Spleen (tissue), 7 donors: ENCODE measurements at regions not wholly inside any gene's neighbourhood (a gene's known extent, or its start where the extent isn't known, plus 50 kb on each side); places are given as distances from the start of the nearest gene placed in this dataset.

ENCODE experiments used
- POLR2A ChIP-seq, 3 donors: fragments of 450-650 bp; IDR thresholded peaks; one replicate each; pipeline ENCODE4 v1.5.1; 2017; ENCODE audit warnings: antibody characterized with exemption in 3 of 3, mild to moderate bottlenecking in 1 of 3
- POLR2AphosphoS5 ChIP-seq, 3 donors: sonication (generic); formaldehyde crosslinking; IDR thresholded peaks; one replicate each; pipeline ENCODE4 v1.5.1; 2017; ENCODE audit warnings: antibody characterized with exemption in 3 of 3
- TF ChIP-seq, protein P1 (sequence below), 11 experiments: fragments of 200-600 bp in 7 of 11; fragments of 450-650 bp in 4 of 11; sonication (generic) in 4 of 11; IDR thresholded peaks in 8 of 11; conservative IDR thresholded peaks in 3 of 11; 1 replicate in 7 of 11; 2 replicates in 4 of 11; pipeline versions ENCODE4 v1.4.0 to v1.8.0; 2016 to 2021; ENCODE audit warnings: antibody characterized with exemption in 11 of 11, inconsistent platforms in 4 of 11, mild to moderate bottlenecking in 1 of 11
- donor health status: DM: no; HTN: no; CAD: no; lungs with moderate emphysema.
- donor health status: DM: no; HTN: no; CAD: no.
- donor health status: DM: no; HTN: no; CAD: no.

DNA sequence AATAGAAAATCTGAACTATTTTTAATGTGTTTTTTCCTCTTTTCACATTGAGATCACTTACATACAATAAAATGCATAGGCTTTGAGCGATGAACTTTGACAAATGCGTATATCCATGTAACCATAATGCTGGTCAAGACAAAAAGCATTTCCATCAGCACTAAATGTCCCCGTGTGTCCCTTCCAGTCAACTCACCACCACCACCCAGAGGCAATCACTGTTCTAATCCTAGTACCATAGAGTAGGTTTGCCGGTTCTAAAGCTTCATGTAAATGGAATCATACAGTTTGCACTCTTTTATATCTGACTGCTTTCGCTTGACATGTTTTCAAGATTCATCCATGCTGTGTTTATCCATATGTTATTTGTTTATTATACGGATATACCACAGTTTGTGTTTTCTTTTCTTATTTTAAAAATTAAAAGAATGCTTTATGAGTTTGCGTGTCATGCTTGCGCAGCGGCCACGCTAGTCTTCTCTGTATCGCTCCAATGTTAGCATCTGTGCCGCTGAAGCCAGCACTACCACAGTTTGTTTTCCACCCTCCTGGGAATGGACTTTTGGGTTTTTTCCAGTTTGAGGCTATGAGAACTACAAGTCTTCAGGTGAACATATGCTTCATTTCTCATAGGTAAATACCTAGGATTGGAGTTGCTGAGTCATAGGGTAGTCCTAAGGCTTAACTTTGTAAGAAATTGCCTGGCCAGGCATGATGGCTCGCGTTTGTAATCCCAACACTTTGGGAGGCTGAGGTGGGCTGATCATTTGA, 197.5 kb upstream of the CHAC2 start:
- TF ChIP-seq POLR2A (IDR thresholded peaks at IDR 0.05) (no peak), POLR2AphosphoS5 (IDR thresholded peaks at IDR 0.05) (no peak)
- TF ChIP-seq, protein P1, sequence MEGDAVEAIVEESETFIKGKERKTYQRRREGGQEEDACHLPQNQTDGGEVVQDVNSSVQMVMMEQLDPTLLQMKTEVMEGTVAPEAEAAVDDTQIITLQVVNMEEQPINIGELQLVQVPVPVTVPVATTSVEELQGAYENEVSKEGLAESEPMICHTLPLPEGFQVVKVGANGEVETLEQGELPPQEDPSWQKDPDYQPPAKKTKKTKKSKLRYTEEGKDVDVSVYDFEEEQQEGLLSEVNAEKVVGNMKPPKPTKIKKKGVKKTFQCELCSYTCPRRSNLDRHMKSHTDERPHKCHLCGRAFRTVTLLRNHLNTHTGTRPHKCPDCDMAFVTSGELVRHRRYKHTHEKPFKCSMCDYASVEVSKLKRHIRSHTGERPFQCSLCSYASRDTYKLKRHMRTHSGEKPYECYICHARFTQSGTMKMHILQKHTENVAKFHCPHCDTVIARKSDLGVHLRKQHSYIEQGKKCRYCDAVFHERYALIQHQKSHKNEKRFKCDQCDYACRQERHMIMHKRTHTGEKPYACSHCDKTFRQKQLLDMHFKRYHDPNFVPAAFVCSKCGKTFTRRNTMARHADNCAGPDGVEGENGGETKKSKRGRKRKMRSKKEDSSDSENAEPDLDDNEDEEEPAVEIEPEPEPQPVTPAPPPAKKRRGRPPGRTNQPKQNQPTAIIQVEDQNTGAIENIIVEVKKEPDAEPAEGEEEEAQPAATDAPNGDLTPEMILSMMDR (IDR thresholded peaks at IDR 0.05 in 8 of 11, conservative IDR thresholded peaks at IDR 0.05 in 3 of 11), result no peak
